HEK293T (cell line): ENCODE measurements at regions not wholly inside any gene's neighbourhood (a gene's known extent, or its start where the extent isn't known, plus 50 kb on each side); places are given as distances from the start of the nearest gene placed in this dataset.

Experiments used
- CTCF ChIA-PET: fragments of 350-600 bp; formaldehyde crosslinking; extraction: SDS; loops from one replicate; lab custom pipeline; 2021; ENCODE audit warnings: antibody characterized with exemption, inconsistent platforms; lab: Yijun Ruan, JAX
- POLR2A ChIA-PET: fragments of 350-600 bp; formaldehyde crosslinking; extraction: SDS; loops from one replicate; lab custom pipeline; 2020; ENCODE audit warnings: antibody characterized with exemption, inconsistent platforms; lab: Yijun Ruan, JAX
- DNase-seq: peaks from one replicate; pipeline ENCODE4 v3.0.0; 2012; ENCODE audit warnings: mixed read lengths; ENCODE audit errors: extremely low spot score
- ARNT ChIP-seq: fragments of 450-650 bp; IDR thresholded peaks from 2 replicates; pipeline ENCODE4 v1.6.1; 2017; ENCODE audit warnings: mild to moderate bottlenecking
- BHLHE40 ChIP-seq: fragments of 450-650 bp; IDR thresholded peaks from 2 replicates; pipeline ENCODE4 v1.6.1; 2016; ENCODE audit warnings: mild to moderate bottlenecking, moderate library complexity, borderline replicate concordance
- CTBP1 ChIP-seq: fragments of 450-650 bp; IDR thresholded peaks from 2 replicates; pipeline ENCODE4 v1.6.1; 2016; ENCODE audit warnings: borderline replicate concordance
- ELF4 ChIP-seq: fragments of 450-650 bp; IDR thresholded peaks from 2 replicates; pipeline ENCODE4 v1.6.1; 2017; ENCODE audit warnings: antibody characterized with exemption
- FOXA1 ChIP-seq: fragments of 450-650 bp; IDR thresholded peaks from 2 replicates; pipeline ENCODE4 v1.6.1; 2016; ENCODE audit warnings: mild to moderate bottlenecking
- FOXK2 ChIP-seq: fragments of 450-650 bp; IDR thresholded peaks from 2 replicates; pipeline ENCODE4 v1.6.1; 2016; ENCODE audit warnings: mild to moderate bottlenecking
- FOXM1 ChIP-seq: fragments of 450-650 bp; IDR thresholded peaks from 2 replicates; pipeline ENCODE4 v1.6.1; 2017; ENCODE audit warnings: mild to moderate bottlenecking, borderline replicate concordance
- HDGF ChIP-seq: fragments of 450-650 bp; IDR thresholded peaks from 2 replicates; pipeline ENCODE4 v1.6.1; 2017; ENCODE audit warnings: antibody characterized with exemption, borderline replicate concordance
- L3MBTL2 ChIP-seq: fragments of 450-650 bp; conservative IDR thresholded peaks from 2 replicates; pipeline ENCODE4 v1.6.1; 2016; ENCODE audit warnings: mild to moderate bottlenecking
- LEF1 ChIP-seq: fragments of 450-650 bp; IDR thresholded peaks from 2 replicates; pipeline ENCODE4 v1.6.1; 2017; ENCODE audit warnings: mild to moderate bottlenecking, borderline replicate concordance
- NFRKB ChIP-seq: fragments of 450-650 bp; IDR thresholded peaks from 2 replicates; pipeline ENCODE4 v1.6.1; 2016; ENCODE audit warnings: mild to moderate bottlenecking, moderate library complexity
- PKNOX1 ChIP-seq: fragments of 450-650 bp; IDR thresholded peaks from 2 replicates; pipeline ENCODE4 v1.6.1; 2016
- SP1 ChIP-seq: fragments of 450-650 bp; IDR thresholded peaks from 2 replicates; pipeline ENCODE4 v1.6.1; 2017
- SUZ12 ChIP-seq: fragments of 450-650 bp; IDR thresholded peaks from 2 replicates; pipeline ENCODE4 v1.6.1; 2016; ENCODE audit warnings: mild to moderate bottlenecking
- TARDBP ChIP-seq: fragments of 450-650 bp; IDR thresholded peaks from 2 replicates; pipeline ENCODE4 v1.6.1; 2016
- ZNF384 ChIP-seq: fragments of 450-650 bp; IDR thresholded peaks from 2 replicates; pipeline ENCODE4 v1.6.1; 2016

GRCh38 chr3:27575499-27575898, 91.3 kb upstream of the SLC4A7 start:
- TF ChIP-seq SP1 = no peak
- no peak for TF ChIP-seq HDGF
- no peak for TF ChIP-seq FOXA1
- no peak for TF ChIP-seq ZNF384
- no peak for TF ChIP-seq NFRKB
- TF ChIP-seq CTBP1 = no peak
- no peak for TF ChIP-seq PKNOX1
- TF ChIP-seq ELF4 = no peak
- TF ChIP-seq L3MBTL2 = no peak
- no peak for TF ChIP-seq TARDBP
- no peak for TF ChIP-seq FOXK2
- TF ChIP-seq FOXM1 = no peak
- no peak for TF ChIP-seq SUZ12
- TF ChIP-seq LEF1 = no peak
- TF ChIP-seq BHLHE40 = no peak
- TF ChIP-seq ARNT = no peak
- no peak for DNase-seq
- CTCF ChIA-PET = no interaction called here
- POLR2A ChIA-PET = no interaction called here

- TF ChIP-seq FOXK2 = no peak
- POLR2A ChIA-PET = no interaction called here
- CTCF ChIA-PET = no interaction called here
Observed at GRCh38 chr3:27574438-27574795, 90.2 kb upstream of the SLC4A7 start.

GRCh38 chr3:27573780-27574437, 89.7 kb upstream of the SLC4A7 start:
- ChIA-PET CTCF (no interaction called here), POLR2A (no interaction called here)
- no peak for TF ChIP-seq HDGF
- DNase-seq = no peak

More at GRCh38 chr3:27574438-27574795, 90.2 kb upstream of the SLC4A7 start:
- DNase-seq = no peak

GRCh38 chr3:27573138-27573537, 89.0 kb upstream of the SLC4A7 start:
- CTCF ChIA-PET = no interaction called here
- no peak for DNase-seq
- POLR2A ChIA-PET = no interaction called here
- TF ChIP-seq SUZ12 (no peak), FOXA1 (no peak), LEF1 (no peak), ELF4 (no peak), BHLHE40 (no peak), HDGF (no peak), CTBP1 (no peak), ZNF384 (no peak), SP1 (no peak), L3MBTL2 (no peak), FOXM1 (no peak), NFRKB (no peak), FOXK2 (no peak), TARDBP (no peak)

- ChIA-PET POLR2A (no interaction called here), CTCF (no interaction called here)
- TF ChIP-seq SP1 = no peak
- TF ChIP-seq PKNOX1 = no peak
- TF ChIP-seq ZNF384 = no peak
- no peak for TF ChIP-seq FOXA1
- TF ChIP-seq ARNT = no peak
- TF ChIP-seq FOXM1 = no peak
- no peak for TF ChIP-seq FOXK2
- TF ChIP-seq SUZ12 = no peak
- TF ChIP-seq NFRKB = no peak
- TF ChIP-seq TARDBP = no peak
- no peak for TF ChIP-seq HDGF
- TF ChIP-seq CTBP1 = no peak
- TF ChIP-seq LEF1 = no peak
- no peak for TF ChIP-seq ELF4
- no peak for TF ChIP-seq L3MBTL2
- DNase-seq = no peak
Observed at GRCh38 chr3:27571345-27571744, 87.2 kb upstream of the SLC4A7 start.

- no peak for DNase-seq
- ChIA-PET POLR2A (no interaction called here), CTCF (no interaction called here)
- TF ChIP-seq FOXK2 (no peak), ELF4 (no peak), L3MBTL2 (no peak), NFRKB (no peak), BHLHE40 (no peak), HDGF (no peak), FOXA1 (no peak), PKNOX1 (no peak), SP1 (no peak), LEF1 (no peak), FOXM1 (no peak), ARNT (no peak), TARDBP (no peak), ZNF384 (no peak)
Observed at GRCh38 chr3:27570421-27571106, 86.4 kb upstream of the SLC4A7 start.
